Hepatocyte (in vitro differentiated cells): ENCODE measurements at regions not wholly inside any gene's neighbourhood (a gene's known extent, or its start where the extent isn't known, plus 50 kb on each side); places are given as distances from the start of the nearest gene placed in this dataset.

Experiments
- DNase-seq: peaks from one replicate; pipeline ENCODE4 v3.0.0-alpha.2; 2016; ENCODE audit warnings: low spot score
- H2AFZ ChIP-seq: fragments of 200-600 bp; sonication (generic); 2 replicates; pipeline ENCODE4 v1.6.0; 2016; ENCODE audit warnings: antibody characterized with exemption, mild to moderate bottlenecking
- H3K27ac ChIP-seq: fragments of 200-600 bp; sonication (generic); 2 replicates; pipeline ENCODE4 v1.5.1; 2016; ENCODE audit warnings: mild to moderate bottlenecking
- H3K27me3 ChIP-seq: fragments of 200-600 bp; sonication (generic); 2 replicates; pipeline ENCODE4 v1.6.1; 2016
- H3K36me3 ChIP-seq: fragments of 200-600 bp; sonication (generic); replicated peaks from 2 replicates; pipeline ENCODE4 v1.5.1; 2016; ENCODE audit warnings: low read depth; ENCODE audit not compliant: insufficient read depth
- H3K4me1 ChIP-seq: fragments of 200-600 bp; sonication (generic); 2 replicates; pipeline ENCODE4 v1.5.1; 2016; ENCODE audit warnings: mild to moderate bottlenecking, moderate library complexity; ENCODE audit not compliant: insufficient read depth
- H3K4me2 ChIP-seq: fragments of 200-600 bp; sonication (generic); 2 replicates; pipeline ENCODE4 v1.6.0; 2016
- H3K4me3 ChIP-seq: fragments of 200-600 bp; sonication (generic); 2 replicates; pipeline ENCODE4 v1.5.1; 2016; ENCODE audit warnings: mild to moderate bottlenecking
- H3K79me2 ChIP-seq: fragments of 200-600 bp; sonication (generic); 2 replicates; pipeline ENCODE4 v1.6.0; 2017; ENCODE audit warnings: mild to moderate bottlenecking
- H3K9me2 ChIP-seq: fragments of 200-600 bp; sonication (generic); replicated peaks from 2 replicates; pipeline ENCODE4 v1.6.0; 2017; ENCODE audit warnings: mild to moderate bottlenecking; ENCODE audit not compliant: insufficient read depth
- H3K9me3 ChIP-seq: fragments of 200-600 bp; sonication (generic); 2 replicates; pipeline ENCODE4 v1.5.1; 2016; ENCODE audit warnings: low read depth, mild to moderate bottlenecking
- H4K20me1 ChIP-seq: fragments of 200-600 bp; sonication (generic); 2 replicates; pipeline ENCODE4 v1.6.0; 2016; ENCODE audit warnings: mild to moderate bottlenecking; ENCODE audit not compliant: insufficient read depth, poor library complexity, severe bottlenecking
- CTCF ChIP-seq: fragments of 200-600 bp; sonication (generic); IDR thresholded peaks from 2 replicates; pipeline ENCODE4 v1.5.1; 2016; ENCODE audit warnings: antibody characterized with exemption, mild to moderate bottlenecking; ENCODE audit not compliant: poor library complexity
- EZH2 ChIP-seq: fragments of 200-600 bp; sonication (generic); IDR thresholded peaks from 2 replicates; pipeline ENCODE4 v1.6.1; 2016; ENCODE audit warnings: antibody characterized with exemption, mild to moderate bottlenecking, borderline replicate concordance
- EZH2phosphoT487 ChIP-seq: fragments of 200-600 bp; sonication (generic); IDR thresholded peaks from one replicate; pipeline ENCODE4 v1.6.1; 2018; ENCODE audit warnings: antibody characterized with exemption, mild to moderate bottlenecking, low read depth, moderate library complexity; ENCODE audit not compliant: unreplicated experiment, severe bottlenecking
- WGBS: methylation state at CpG from one replicate; pipeline ENCODE4 v1.1.6; 2016; ENCODE audit warnings: low lambda C conversion rate; ENCODE audit errors: missing lambda C conversion rate; 5-methylcytosine and 5-hydroxymethylcytosine counted together

- Histone ChIP-seq H4K20me1 (no peaks in the 10 kb centered on the region), H3K79me2 (no peaks in the 10 kb centered on the region), H3K27ac (no peak overlapping the region), H3K4me3 (no peak overlapping the region), H3K27me3 (no peaks in the 10 kb centered on the region), H3K4me2 (no peak overlapping the region), H3K9me2 (no peaks in the 10 kb centered on the region), H2AFZ (no peak overlapping the region), H3K4me1 (no peaks in the 10 kb centered on the region), H3K9me3 (no peaks in the 10 kb centered on the region), H3K36me3 (no peaks in the 10 kb centered on the region)
- no peak for TF ChIP-seq EZH2phosphoT487
- TF ChIP-seq EZH2: no peak
- TF ChIP-seq CTCF: no peak
- no peak for DNase-seq
- WGBS: 26% methylated on average over 2 of the region's 2 CpGs
These were observed 1150.5 kb upstream of the TMPRSS15 start for GRCh38 chr21:19553919-19554615.

- H2AFZ ChIP-seq: no peak overlapping the region
- H3K4me1 ChIP-seq: no peaks in the 10 kb centered on the region
- H3K27me3 ChIP-seq: no peaks in the 10 kb centered on the region
- H4K20me1 ChIP-seq: no peaks in the 10 kb centered on the region
- no peak for DNase-seq
- TF ChIP-seq CTCF: no peak
- TF ChIP-seq EZH2phosphoT487: no peak
- TF ChIP-seq EZH2: no peak
- no peaks in the 10 kb centered on the region for H3K79me2 ChIP-seq
- no peak overlapping the region for H3K4me2 ChIP-seq
- H3K36me3 ChIP-seq: no peaks in the 10 kb centered on the region
- no peak overlapping the region for H3K27ac ChIP-seq
- H3K9me3 ChIP-seq: no peaks in the 10 kb centered on the region
- H3K9me2 ChIP-seq: no peaks in the 10 kb centered on the region
- WGBS: 73% methylated on average over 4 of the region's 4 CpGs
- no peak overlapping the region for H3K4me3 ChIP-seq
These were observed 1153.5 kb upstream of the TMPRSS15 start for GRCh38 chr21:19557046-19557445.

- 81% methylated on average over 4 of the region's 4 CpGs for WGBS
- Histone ChIP-seq H2AFZ (no peak overlapping the region), H3K4me1 (no peaks in the 10 kb centered on the region), H3K27ac (no peak overlapping the region), H3K4me2 (no peak overlapping the region), H3K27me3 (no peaks in the 10 kb centered on the region), H3K9me3 (no peaks in the 10 kb centered on the region), H3K9me2 (no peaks in the 10 kb centered on the region), H4K20me1 (no peaks in the 10 kb centered on the region), H3K4me3 (no peak overlapping the region), H3K36me3 (no peaks in the 10 kb centered on the region), H3K79me2 (no peaks in the 10 kb centered on the region)
- TF ChIP-seq EZH2phosphoT487 (no peak), EZH2 (no peak), CTCF (no peak)
- no peak for DNase-seq
These were observed 1153.9 kb upstream of the TMPRSS15 start for GRCh38 chr21:19557488-19557887.
